ENCODE measurements at regions not wholly inside any gene's neighbourhood (a gene's known extent, or its start where the extent isn't known, plus 50 kb on each side); places are given as distances from the start of the nearest gene placed in this dataset.

- no peak overlapping the region for H3K4me3 Mint-ChIP-seq
- peaks cover 0 to 6% (median 0%) of the 10 kb centered on the region in 7 donors for H3K9me3 Mint-ChIP-seq
- Histone ChIP-seq H3K4me1 (ENCODE audit: control insufficient read depth in 1 of 2, insufficient read depth in 2 of 2, low read length in 2 of 2) (no peaks in the 10 kb centered on the region), H3K27ac (ENCODE audit: low read depth in 1 of 2, low read length in 2 of 2) (no peak overlapping the region), H3K27me3 (ENCODE audit: control insufficient read depth in 2 of 2, insufficient read depth in 2 of 2, low read length in 2 of 2) (no peaks in the 10 kb centered on the region), H4K20me1 (ENCODE audit: insufficient read depth, low read length) (no peaks in the 10 kb centered on the region), H3K9ac (ENCODE audit: insufficient read depth, low read length, poor library complexity, severe bottlenecking) (no peak overlapping the region), H3K79me2 (ENCODE audit: insufficient read depth, low read length) (no peaks in the 10 kb centered on the region), H3K9me3 (replicated peaks in 1 of 2; ENCODE audit: control insufficient read depth in 1 of 2, insufficient read depth in 1 of 2, low read length in 2 of 2) (peaks cover 3 to 4% of the 10 kb centered on the region in 2 donors), H2AFZ (ENCODE audit: insufficient read depth, low read depth, low read length, poor library complexity, severe bottlenecking) (no peak overlapping the region), H3K4me2 (replicated peaks; ENCODE audit: extremely low read depth, low read length, poor library complexity, severe bottlenecking) (no peak overlapping the region), H3K4me3 (replicated peaks in 1 of 3; ENCODE audit: low read depth in 2 of 3, low read length in 3 of 3) (no peak overlapping the region), H3K36me3 (replicated peaks in 1 of 2; ENCODE audit: control insufficient read depth in 1 of 2, insufficient read depth in 2 of 2, low read length in 2 of 2) (no peaks in the 10 kb centered on the region)
- H3K36me3 Mint-ChIP-seq, result no peaks in the 10 kb centered on the region
- TF ChIP-seq CTCF (IDR thresholded peaks at IDR 0.05), result no peak
- H3K27ac Mint-ChIP-seq, result no peak overlapping the region
- no peak for DNase-seq
- peaks cover 0 to 2% (median 0%) of the 10 kb centered on the region in 3 donors for H3K27me3 Mint-ChIP-seq (ENCODE audit: low read depth in 3 of 3)
- intact Hi-C loops (cut with micrococcal nuclease), result no loop called here
- no peaks in the 10 kb centered on the region for H3K4me1 Mint-ChIP-seq
- WGBS (ENCODE audit: insufficient coverage), result no CpG with 5 or more reads among the region's 3 CpGs
These were observed 79.9 kb upstream of the THSD7A start for GRCh38 chr7:11911900-11912299.

GRCh38 chr7:11914645-11915044 lies 82.6 kb upstream of the THSD7A start:
- no peak overlapping the region for H3K4me3 ChIP-seq (replicated peaks in 1 of 3; ENCODE audit: low read depth in 2 of 3, low read length in 3 of 3)
- Mint-ChIP-seq H3K4me3 (no peak overlapping the region), H3K9me3 (peaks cover 0 to 11% (median 2%) of the 10 kb centered on the region in 7 donors), H3K27ac (no peak overlapping the region), H3K4me1 (no peaks in the 10 kb centered on the region), H3K27me3 (ENCODE audit: low read depth in 3 of 3) (peaks cover 0 to 2% (median 0%) of the 10 kb centered on the region in 3 donors), H3K36me3 (no peaks in the 10 kb centered on the region)
- DNase-seq, result no peak
- no peaks in the 10 kb centered on the region for H3K27me3 ChIP-seq (ENCODE audit: control insufficient read depth in 2 of 2, insufficient read depth in 2 of 2, low read length in 2 of 2)
- H3K79me2 ChIP-seq (ENCODE audit: insufficient read depth, low read length), result no peaks in the 10 kb centered on the region
- H3K9ac ChIP-seq (ENCODE audit: insufficient read depth, low read length, poor library complexity, severe bottlenecking), result no peak overlapping the region
- H3K36me3 ChIP-seq (replicated peaks in 1 of 2; ENCODE audit: control insufficient read depth in 1 of 2, insufficient read depth in 2 of 2, low read length in 2 of 2), result no peaks in the 10 kb centered on the region
- H3K27ac ChIP-seq (ENCODE audit: low read depth in 1 of 2, low read length in 2 of 2), result no peak overlapping the region
- H3K4me1 ChIP-seq (ENCODE audit: control insufficient read depth in 1 of 2, insufficient read depth in 2 of 2, low read length in 2 of 2), result no peaks in the 10 kb centered on the region
- no peak overlapping the region for H3K4me2 ChIP-seq (replicated peaks; ENCODE audit: extremely low read depth, low read length, poor library complexity, severe bottlenecking)
- H4K20me1 ChIP-seq (ENCODE audit: insufficient read depth, low read length), result no peaks in the 10 kb centered on the region
- TF ChIP-seq CTCF (IDR thresholded peaks at IDR 0.05), result no peak
- WGBS (ENCODE audit: insufficient coverage), result 100% methylated on average over 2 of the region's 4 CpGs
- H2AFZ ChIP-seq (ENCODE audit: insufficient read depth, low read depth, low read length, poor library complexity, severe bottlenecking), result no peak overlapping the region
- peaks cover 3 to 10% of the 10 kb centered on the region in 2 donors for H3K9me3 ChIP-seq (replicated peaks in 1 of 2; ENCODE audit: control insufficient read depth in 1 of 2, insufficient read depth in 1 of 2, low read length in 2 of 2)
- intact Hi-C loops (cut with micrococcal nuclease), result no loop called here
